Activated T-helper 1 cell treated with anti-CD3 and anti-CD28 coated beads, Interleukin-12 subunit alpha, Interleukin-12 subunit beta, Interleukin-2, Interleukin-4 antibody, amounts not matched to agents 30 ng/mL and 10 ng/mL and 1 ng/mL, durations not matched to agents 14 hours and 24 hours and 36 hours (primary cell): ENCODE measurements at regions not wholly inside any gene's neighbourhood (a gene's known extent, or its start where the extent isn't known, plus 50 kb on each side); places are given as distances from the start of the nearest gene placed in this dataset.

Experiments used
- DNase-seq: peaks from one replicate; pipeline ENCODE4 v3.0.0; 2021; ENCODE audit warnings: low spot score
- H3K27ac Mint-ChIP-seq: one replicate; pipeline ENCODE4 v1.8.0; 2021; ENCODE audit warnings: mild to moderate bottlenecking, mixed read lengths
- H3K27me3 Mint-ChIP-seq: one replicate; pipeline ENCODE4 v1.8.0; 2022; ENCODE audit warnings: mild to moderate bottlenecking, moderate library complexity, mixed read lengths; ENCODE audit not compliant: insufficient read depth
- H3K36me3 Mint-ChIP-seq: one replicate; pipeline ENCODE4 v1.8.0; 2021; ENCODE audit warnings: low read depth, mixed read lengths
- H3K4me1 Mint-ChIP-seq: one replicate; pipeline ENCODE4 v1.8.0; 2021; ENCODE audit warnings: low read depth, mixed read lengths
- H3K4me3 Mint-ChIP-seq: one replicate; pipeline ENCODE4 v1.8.0; 2021; ENCODE audit warnings: mild to moderate bottlenecking, moderate library complexity, mixed read lengths
- H3K9me3 Mint-ChIP-seq: one replicate; pipeline ENCODE4 v1.8.0; 2021; ENCODE audit warnings: mixed read lengths
- intact Hi-C: fragments of 100-400 bp; cut with micrococcal nuclease; formaldehyde crosslinking; loops from one replicate; pipeline ENCODE4 v1.15.1; 2024

DNA sequence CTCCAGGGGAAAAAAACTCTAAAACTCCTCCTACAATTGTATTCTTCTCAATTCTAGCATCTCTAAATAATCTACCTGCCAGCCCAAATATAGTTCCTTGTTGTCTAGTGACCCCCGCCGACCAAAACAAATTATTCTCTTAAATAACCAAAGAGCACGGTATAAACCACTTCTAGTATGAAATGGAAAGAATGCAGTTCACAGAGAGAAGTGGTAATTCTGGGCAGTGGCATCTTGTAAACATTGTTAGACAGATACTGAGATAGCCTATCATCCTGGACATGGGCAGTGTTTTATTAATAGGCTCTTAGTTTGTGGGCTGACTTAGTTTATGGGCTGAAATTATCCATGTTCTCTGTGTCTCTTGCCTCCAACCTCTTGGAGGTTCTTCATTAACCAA lies 1412.6 kb upstream of the CDH9 start:
- Mint-ChIP-seq H3K4me3 (no peak overlapping the region), H3K9me3 (peaks cover 28% of the 10 kb centered on the region), H3K36me3 (no peaks in the 10 kb centered on the region), H3K27ac (no peak overlapping the region), H3K4me1 (no peaks in the 10 kb centered on the region), H3K27me3 (no peaks in the 10 kb centered on the region)
- DNase-seq, result no peak
- intact Hi-C loops, result no loop called here

DNA sequence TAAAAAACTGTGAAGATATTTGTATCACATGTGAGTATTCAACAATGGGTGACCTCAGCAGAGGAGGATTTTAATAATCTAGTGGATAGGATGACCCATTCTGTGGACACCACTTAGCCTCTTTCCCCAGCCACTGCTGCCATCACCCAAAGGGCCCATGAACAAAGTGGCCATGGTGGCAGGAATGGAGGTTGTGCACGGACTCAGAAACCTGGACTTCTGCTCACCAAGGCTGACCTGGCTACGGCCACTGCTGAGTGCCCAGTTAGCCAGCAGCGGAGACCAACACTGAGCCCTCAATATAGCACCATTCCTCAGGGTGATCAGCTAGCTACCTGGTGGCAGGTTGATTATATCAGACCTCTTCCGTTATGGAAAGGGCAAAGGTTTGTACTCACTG lies 1410.4 kb upstream of the CDH9 start:
- DNase-seq, result no peak

DNA sequence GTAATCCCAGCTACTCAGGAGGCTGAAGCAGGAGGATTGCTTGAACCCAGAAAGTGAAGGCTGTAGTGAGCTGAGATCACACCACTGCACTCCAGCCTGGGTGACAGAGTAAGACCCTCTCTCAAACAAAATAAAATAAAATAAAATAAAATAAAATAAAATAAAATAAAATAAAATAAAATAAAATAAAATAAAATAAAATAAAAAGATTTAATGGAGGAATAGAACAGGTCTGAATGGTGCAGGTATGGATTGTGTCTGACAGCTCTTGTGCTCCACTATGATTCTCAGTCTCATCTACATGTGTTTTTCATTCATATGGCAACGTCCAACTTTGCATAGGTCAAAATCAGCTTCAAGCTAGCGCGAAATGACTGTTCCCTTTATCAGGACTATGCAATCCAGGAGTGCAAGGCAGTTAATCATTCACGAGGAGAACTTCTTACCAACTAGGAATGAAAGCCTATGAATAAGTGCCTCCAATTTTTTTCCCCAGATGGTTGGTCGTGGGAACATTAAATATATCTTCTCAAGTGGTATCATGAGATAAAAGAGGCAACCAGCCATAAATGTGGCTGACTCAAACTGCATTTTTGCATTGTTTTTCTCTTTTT lies 1392.3 kb upstream of the CDH9 start:
- H3K4me1 Mint-ChIP-seq, result no peaks in the 10 kb centered on the region
- H3K9me3 Mint-ChIP-seq, result peaks cover 21% of the 10 kb centered on the region
- no peak for DNase-seq
- H3K36me3 Mint-ChIP-seq, result no peaks in the 10 kb centered on the region
- no peaks in the 10 kb centered on the region for H3K27me3 Mint-ChIP-seq
- H3K4me3 Mint-ChIP-seq, result no peak overlapping the region
- intact Hi-C loops, result no loop called here
- H3K27ac Mint-ChIP-seq, result no peak overlapping the region

More for the DNA sequence above, 1410.4 kb upstream of the CDH9 start:
- H3K27ac Mint-ChIP-seq, result no peak overlapping the region
- H3K4me3 Mint-ChIP-seq, result no peak overlapping the region
- H3K27me3 Mint-ChIP-seq, result no peaks in the 10 kb centered on the region
- peaks cover 33% of the 10 kb centered on the region for H3K9me3 Mint-ChIP-seq
- intact Hi-C loops, result no loop called here
- H3K4me1 Mint-ChIP-seq, result no peaks in the 10 kb centered on the region
- no peaks in the 10 kb centered on the region for H3K36me3 Mint-ChIP-seq

DNA sequence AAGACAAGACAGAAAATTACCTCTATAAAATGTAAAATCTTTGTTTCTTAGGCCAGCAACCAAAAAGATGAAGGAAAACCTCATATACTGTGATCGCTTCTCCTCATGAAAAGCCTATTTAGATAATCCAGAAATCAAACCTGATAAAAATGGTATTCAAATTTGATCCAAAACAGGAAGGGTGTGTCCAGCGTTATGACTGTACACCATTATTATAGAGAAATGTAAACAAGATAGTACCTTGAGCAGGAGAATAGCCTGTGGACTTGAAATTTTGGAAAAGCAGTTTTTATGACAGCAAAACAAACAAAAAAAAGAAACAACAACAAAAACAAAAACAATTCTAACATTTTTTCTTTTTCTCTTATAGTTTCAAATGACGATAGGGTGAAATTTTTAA lies 1382.8 kb upstream of the CDH9 start:
- no peaks in the 10 kb centered on the region for H3K4me1 Mint-ChIP-seq
- intact Hi-C loops, result no loop called here
- peaks cover 13% of the 10 kb centered on the region for H3K9me3 Mint-ChIP-seq
- no peaks in the 10 kb centered on the region for H3K36me3 Mint-ChIP-seq
- DNase-seq, result no peak
- no peak overlapping the region for H3K4me3 Mint-ChIP-seq
- H3K27me3 Mint-ChIP-seq, result no peaks in the 10 kb centered on the region
- no peak overlapping the region for H3K27ac Mint-ChIP-seq

DNA sequence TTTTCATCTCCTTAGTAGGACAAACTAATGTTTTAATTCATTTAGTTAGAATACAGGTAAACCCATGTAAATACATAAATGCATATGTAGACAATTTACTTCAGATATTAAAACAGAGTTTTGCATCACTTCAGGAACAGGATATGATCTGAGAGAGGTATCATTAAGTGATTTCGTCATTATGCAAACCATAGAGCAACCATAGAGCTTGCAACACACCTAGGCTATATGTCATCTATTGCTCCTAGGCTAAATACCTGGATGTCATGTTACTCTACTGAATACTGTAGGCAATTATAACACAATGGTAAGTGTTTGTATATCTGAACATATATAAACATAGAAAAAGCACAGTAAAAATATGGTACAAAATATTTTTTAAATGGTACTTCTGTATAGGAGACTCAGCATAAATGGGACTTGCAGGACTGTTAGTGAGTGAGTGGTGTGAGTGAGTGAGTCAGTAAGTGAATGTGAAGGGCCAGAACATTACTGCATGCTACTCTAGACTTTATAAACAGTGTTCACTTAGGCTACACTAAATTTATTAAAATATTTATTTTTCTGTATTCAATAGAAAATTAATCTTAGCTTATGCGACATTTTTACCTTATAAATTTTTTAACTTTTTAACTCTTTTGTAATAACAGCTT lies 1377.5 kb upstream of the CDH9 start:
- Mint-ChIP-seq H3K36me3 (no peaks in the 10 kb centered on the region), H3K27me3 (no peaks in the 10 kb centered on the region), H3K4me3 (no peak overlapping the region), H3K9me3 (peaks cover 7% of the 10 kb centered on the region), H3K27ac (no peak overlapping the region), H3K4me1 (no peaks in the 10 kb centered on the region)
- intact Hi-C loops, result no loop called here
- no peak for DNase-seq

DNA sequence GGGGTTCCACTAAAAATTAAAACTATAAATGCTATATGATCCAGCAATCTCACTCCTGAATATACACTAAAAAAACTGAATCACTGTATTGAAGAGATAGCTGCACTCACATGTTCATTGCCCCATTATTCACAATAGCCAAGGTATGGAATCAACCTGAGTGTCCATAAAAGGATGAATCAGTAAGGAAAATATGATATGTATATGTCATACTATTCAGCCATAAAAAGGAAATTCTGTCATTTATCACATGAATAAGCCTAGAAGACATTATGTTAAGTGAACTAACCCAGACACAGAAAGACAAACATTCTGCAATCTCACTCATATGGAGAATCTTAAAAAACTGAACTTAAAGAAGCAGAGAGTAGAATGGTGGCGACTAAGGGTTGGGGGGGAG lies 1376.2 kb upstream of the CDH9 start:
- H3K36me3 Mint-ChIP-seq, result no peaks in the 10 kb centered on the region
- no peaks in the 10 kb centered on the region for H3K27me3 Mint-ChIP-seq
- intact Hi-C loops, result no loop called here
- peaks cover 7% of the 10 kb centered on the region for H3K9me3 Mint-ChIP-seq
- no peak for DNase-seq
- H3K4me3 Mint-ChIP-seq, result no peak overlapping the region
- H3K27ac Mint-ChIP-seq, result no peak overlapping the region
- H3K4me1 Mint-ChIP-seq, result no peaks in the 10 kb centered on the region

DNA sequence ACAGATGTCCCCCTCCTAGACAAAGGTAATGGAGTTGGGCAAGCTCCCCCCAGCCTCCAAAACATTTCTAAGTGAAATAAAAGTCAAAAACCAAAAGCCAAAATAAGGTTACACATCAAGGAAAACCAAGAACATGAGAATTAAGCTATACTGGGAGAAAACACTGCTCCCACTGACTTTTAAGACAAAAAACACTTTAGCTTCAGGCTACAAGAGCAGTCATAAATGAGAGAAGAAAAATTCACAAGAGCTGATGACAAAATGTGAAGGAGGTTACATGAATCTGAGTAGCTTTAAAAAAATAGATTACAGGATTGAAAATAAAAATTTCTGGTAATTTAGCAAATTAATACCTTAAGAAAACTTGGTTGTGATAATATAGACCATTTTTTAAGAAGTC lies 1370.3 kb upstream of the CDH9 start:
- H3K27ac Mint-ChIP-seq, result no peak overlapping the region
- no peaks in the 10 kb centered on the region for H3K4me1 Mint-ChIP-seq
- DNase-seq, result no peak
- no peak overlapping the region for H3K4me3 Mint-ChIP-seq
- no peaks in the 10 kb centered on the region for H3K27me3 Mint-ChIP-seq
- H3K36me3 Mint-ChIP-seq, result no peaks in the 10 kb centered on the region
- intact Hi-C loops, result no loop called here
- H3K9me3 Mint-ChIP-seq, result peaks cover 18% of the 10 kb centered on the region

DNA sequence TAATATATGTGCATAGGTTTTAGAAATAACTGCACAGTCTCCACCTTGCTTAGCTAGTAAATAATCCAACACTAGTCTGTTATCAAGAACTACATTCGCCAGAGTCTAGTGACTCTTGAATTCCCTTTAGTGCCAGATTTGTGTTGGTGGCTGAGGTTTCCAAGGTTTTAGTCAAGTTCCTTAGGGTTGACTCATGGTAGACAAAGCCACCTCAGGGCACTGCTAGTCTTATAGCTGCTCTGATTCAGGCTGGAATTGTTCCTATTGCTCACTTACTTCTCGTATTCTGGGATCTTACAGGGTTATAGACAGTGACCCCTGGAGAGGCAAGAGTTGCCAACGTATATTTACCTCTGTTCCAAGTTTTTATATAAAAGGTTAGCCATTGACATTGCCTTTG lies 1369.8 kb upstream of the CDH9 start:
- intact Hi-C loops, result no loop called here
- Mint-ChIP-seq H3K4me1 (no peaks in the 10 kb centered on the region), H3K9me3 (peaks cover 15% of the 10 kb centered on the region)

DNA sequence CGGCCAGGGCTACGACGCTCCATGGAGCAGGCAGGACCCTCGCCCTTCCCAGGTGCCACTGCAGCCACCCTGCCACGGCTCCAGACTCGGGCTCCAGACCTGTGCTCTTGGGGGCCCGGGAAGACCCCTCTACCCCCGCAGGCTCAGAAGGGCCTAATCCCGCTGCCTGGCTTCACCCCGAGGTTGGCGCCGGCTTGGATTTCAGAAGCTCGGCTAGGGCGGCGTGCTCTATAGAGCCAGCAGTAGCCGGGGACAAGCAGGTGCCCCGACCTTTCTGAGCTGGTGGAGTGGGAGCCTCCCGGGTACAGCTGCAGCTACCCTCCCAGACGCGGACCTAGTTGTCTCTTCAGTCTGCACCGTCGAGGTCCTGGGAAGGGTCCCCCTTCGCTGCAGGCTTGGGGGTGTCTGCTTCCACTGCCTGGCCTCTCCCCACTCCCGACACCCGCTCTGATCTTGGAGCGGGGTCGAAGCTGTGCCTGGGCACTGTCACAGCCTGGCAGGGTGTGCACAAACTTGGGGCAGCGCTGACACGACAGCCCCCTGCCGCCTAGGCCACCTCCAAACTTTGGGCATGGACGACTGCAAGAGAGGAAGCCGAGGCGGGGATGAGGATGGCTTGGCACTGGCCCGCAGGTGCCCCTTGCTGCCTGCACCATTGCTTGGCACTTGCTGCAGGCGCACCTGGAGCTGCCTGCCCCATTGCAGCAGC lies 1366.1 kb upstream of the CDH9 start:
- no peaks in the 10 kb centered on the region for H3K36me3 Mint-ChIP-seq
- H3K27me3 Mint-ChIP-seq, result no peaks in the 10 kb centered on the region
- DNase-seq, result no peak
- H3K4me3 Mint-ChIP-seq, result no peak overlapping the region
- peaks cover 32% of the 10 kb centered on the region for H3K9me3 Mint-ChIP-seq
- intact Hi-C loops, result no loop called here
- H3K27ac Mint-ChIP-seq, result no peak overlapping the region
- H3K4me1 Mint-ChIP-seq, result no peaks in the 10 kb centered on the region

More for the DNA sequence above, 1369.8 kb upstream of the CDH9 start:
- Mint-ChIP-seq H3K27ac (no peak overlapping the region), H3K36me3 (no peaks in the 10 kb centered on the region), H3K4me3 (no peak overlapping the region), H3K27me3 (no peaks in the 10 kb centered on the region)
- no peak for DNase-seq

DNA sequence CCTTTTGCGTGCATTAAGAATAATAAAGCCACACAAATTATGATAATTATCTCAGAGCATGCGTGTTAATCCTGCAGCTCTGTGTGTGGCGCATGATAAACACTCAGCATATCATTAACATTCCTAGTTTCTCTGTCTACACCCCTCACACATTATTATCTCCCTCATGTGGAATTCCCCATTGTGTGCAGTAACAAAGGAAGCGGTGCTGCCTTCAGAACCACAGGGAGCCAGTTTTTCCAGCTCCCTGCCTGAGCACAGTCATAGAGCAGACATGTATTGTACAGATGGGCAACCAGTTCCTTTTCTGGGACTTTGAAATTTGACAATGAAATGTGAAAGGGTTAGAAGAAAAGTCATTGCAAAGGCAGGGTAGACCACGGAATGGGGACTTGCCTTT lies 1365.5 kb upstream of the CDH9 start:
- DNase-seq, result no peak
- H3K27me3 Mint-ChIP-seq, result no peaks in the 10 kb centered on the region
- H3K4me1 Mint-ChIP-seq, result no peaks in the 10 kb centered on the region
- intact Hi-C loops, result no loop called here
- no peaks in the 10 kb centered on the region for H3K36me3 Mint-ChIP-seq
- H3K4me3 Mint-ChIP-seq, result no peak overlapping the region
- H3K9me3 Mint-ChIP-seq, result peaks cover 34% of the 10 kb centered on the region
- H3K27ac Mint-ChIP-seq, result no peak overlapping the region

DNA sequence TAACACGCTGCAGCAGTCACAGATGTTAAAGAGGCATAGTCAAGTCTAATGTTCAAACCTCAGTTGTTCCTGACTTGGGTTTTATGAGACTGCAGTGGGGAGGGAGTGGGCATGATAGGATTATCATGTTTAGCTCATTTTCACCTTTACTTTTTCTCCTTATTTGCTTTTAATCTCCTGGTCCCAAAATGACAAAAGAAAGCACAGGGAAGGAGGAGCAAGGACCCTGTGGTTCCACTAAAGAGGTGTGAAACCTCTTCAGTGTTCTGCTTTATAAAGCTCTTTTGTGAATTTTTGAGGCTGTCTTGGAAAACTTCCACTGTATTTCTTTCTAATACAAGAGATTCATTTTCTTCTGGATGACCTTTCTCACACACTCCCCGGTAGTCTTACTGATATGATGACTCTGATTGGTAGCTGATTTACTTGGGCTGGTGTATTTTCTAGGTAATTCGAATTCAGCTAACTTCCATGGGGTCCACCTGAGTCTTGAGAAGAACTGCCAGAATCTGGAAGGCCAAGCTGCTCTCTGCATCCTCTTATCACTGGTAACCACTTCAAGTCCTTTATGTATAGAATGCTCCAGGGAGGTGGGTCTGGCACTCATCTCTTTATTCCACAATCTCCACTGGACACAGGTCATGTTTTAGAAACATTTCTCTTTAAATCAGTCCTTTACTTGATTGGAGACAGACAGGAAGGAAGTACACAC lies 1364.4 kb upstream of the CDH9 start:
- intact Hi-C loops, result no loop called here
- Mint-ChIP-seq H3K27me3 (no peaks in the 10 kb centered on the region), H3K4me1 (no peaks in the 10 kb centered on the region), H3K9me3 (peaks cover 39% of the 10 kb centered on the region), H3K4me3 (no peak overlapping the region), H3K36me3 (no peaks in the 10 kb centered on the region), H3K27ac (no peak overlapping the region)
- no peak for DNase-seq

DNA sequence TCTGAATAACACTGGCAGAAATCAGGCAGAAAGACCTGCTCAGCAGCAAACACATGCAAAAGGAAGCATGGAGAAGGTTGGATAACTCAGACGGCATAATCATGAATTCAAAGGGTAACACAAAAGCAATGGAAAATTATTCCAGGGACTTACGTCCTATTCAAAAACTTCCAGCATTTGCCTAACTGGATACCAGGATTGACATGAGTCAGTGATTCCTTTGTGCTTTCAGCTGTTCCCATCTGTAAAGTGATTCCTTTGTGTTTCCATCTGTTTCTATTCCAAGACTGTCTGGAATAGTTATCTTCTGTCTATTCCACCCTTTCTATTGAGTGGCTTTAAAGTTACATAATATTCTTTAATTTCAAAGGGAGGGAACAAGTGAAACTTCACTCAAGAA lies 1361.7 kb upstream of the CDH9 start:
- intact Hi-C loops, result no loop called here
- Mint-ChIP-seq H3K4me3 (no peak overlapping the region), H3K4me1 (no peaks in the 10 kb centered on the region), H3K36me3 (no peaks in the 10 kb centered on the region), H3K27me3 (no peaks in the 10 kb centered on the region), H3K27ac (no peak overlapping the region), H3K9me3 (peaks cover 33% of the 10 kb centered on the region)
- DNase-seq, result no peak

DNA sequence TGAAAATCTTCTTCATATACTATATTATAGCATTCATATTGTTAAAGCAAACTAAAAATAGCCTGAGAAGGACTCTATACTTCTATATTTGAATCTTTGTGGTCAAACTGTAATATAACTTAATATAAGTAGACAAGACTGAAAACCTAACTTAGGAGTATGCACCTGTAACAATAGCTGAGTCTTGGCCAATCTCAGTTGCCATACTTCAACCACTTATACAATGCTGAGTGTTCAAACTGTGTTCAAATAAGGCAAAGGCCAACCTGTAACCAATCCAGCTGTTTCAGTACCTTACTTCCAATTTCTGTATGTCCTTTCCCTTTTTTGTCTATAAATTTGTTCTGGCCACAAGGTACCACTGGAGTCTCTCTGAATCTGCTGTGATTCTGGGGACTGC lies 1360.8 kb upstream of the CDH9 start:
- no peak overlapping the region for H3K4me3 Mint-ChIP-seq
- H3K9me3 Mint-ChIP-seq, result peaks cover 38% of the 10 kb centered on the region
- intact Hi-C loops, result no loop called here
- no peaks in the 10 kb centered on the region for H3K4me1 Mint-ChIP-seq
- no peaks in the 10 kb centered on the region for H3K36me3 Mint-ChIP-seq
- no peak overlapping the region for H3K27ac Mint-ChIP-seq
- H3K27me3 Mint-ChIP-seq, result no peaks in the 10 kb centered on the region
- no peak for DNase-seq
